Neural crest cell (in vitro differentiated cells): ENCODE measurements at regions not wholly inside any gene's neighbourhood (a gene's known extent, or its start where the extent isn't known, plus 50 kb on each side); places are given as distances from the start of the nearest gene placed in this dataset.

ENCODE experiments used
- DNase-seq: peaks from one replicate; pipeline ENCODE4 v3.0.0; 2021; ENCODE audit warnings: low read depth, mixed read lengths, low spot score
- H3K27ac Mint-ChIP-seq: one replicate; pipeline ENCODE4 v1.8.0; 2021; ENCODE audit warnings: mild to moderate bottlenecking, mixed read lengths; ENCODE audit not compliant: unreplicated experiment
- H3K27me3 Mint-ChIP-seq: 2 replicates; pipeline ENCODE4 v1.8.0; 2021; ENCODE audit warnings: low read depth, mild to moderate bottlenecking, mixed read lengths
- H3K36me3 Mint-ChIP-seq: 2 replicates; pipeline ENCODE4 v1.8.0; 2021; ENCODE audit warnings: low read depth, mild to moderate bottlenecking, mixed read lengths
- H3K4me1 Mint-ChIP-seq: 2 replicates; pipeline ENCODE4 v1.8.0; 2021; ENCODE audit warnings: mixed read lengths
- H3K4me3 Mint-ChIP-seq: one replicate; pipeline ENCODE4 v1.8.0; 2021; ENCODE audit warnings: mild to moderate bottlenecking, mixed read lengths
- H3K9me3 Mint-ChIP-seq: 2 replicates; pipeline ENCODE4 v1.8.0; 2021; ENCODE audit warnings: mixed read lengths
- CTCF ChIP-seq: fragments of 200-600 bp; sonication (generic); conservative IDR thresholded peaks from 2 replicates; pipeline ENCODE4 v1.5.0; 2021; ENCODE audit warnings: antibody characterized with exemption, mild to moderate bottlenecking

GRCh38 chr2:19472391-19472978 lies 114.1 kb upstream of the OSR1 start:
- no peak for TF ChIP-seq CTCF
- Mint-ChIP-seq H3K4me3 (no peak overlapping the region), H3K36me3 (no peaks in the 10 kb centered on the region), H3K4me1 (no peaks in the 10 kb centered on the region), H3K27ac (no peak overlapping the region), H3K27me3 (no peaks in the 10 kb centered on the region), H3K9me3 (no peaks in the 10 kb centered on the region)
- DNase-seq = no peak

GRCh38 chr2:19471491-19471890 lies 113.1 kb upstream of the OSR1 start:
- H3K27me3 Mint-ChIP-seq = peaks cover 3% of the 10 kb centered on the region

GRCh38 chr2:19465978-19466377 lies 107.6 kb upstream of the OSR1 start:
- no peak for DNase-seq
- Mint-ChIP-seq H3K27ac (no peak overlapping the region), H3K27me3 (peaks cover 3% of the 10 kb centered on the region), H3K4me3 (no peak overlapping the region), H3K4me1 (peaks cover 4% of the 10 kb centered on the region), H3K36me3 (no peaks in the 10 kb centered on the region), H3K9me3 (peaks cover 3% of the 10 kb centered on the region)
- no peak for TF ChIP-seq CTCF

More at GRCh38 chr2:19471491-19471890, 113.1 kb upstream of the OSR1 start:
- no peaks in the 10 kb centered on the region for H3K4me1 Mint-ChIP-seq
- H3K4me3 Mint-ChIP-seq = no peak overlapping the region
- H3K9me3 Mint-ChIP-seq = no peaks in the 10 kb centered on the region
- no peaks in the 10 kb centered on the region for H3K36me3 Mint-ChIP-seq
- TF ChIP-seq CTCF = no peak
- DNase-seq = no peak
- H3K27ac Mint-ChIP-seq = no peak overlapping the region

- Mint-ChIP-seq H3K4me3 (no peak overlapping the region), H3K27ac (no peak overlapping the region), H3K9me3 (peaks cover 3% of the 10 kb centered on the region), H3K36me3 (no peaks in the 10 kb centered on the region), H3K27me3 (peaks cover 1% of the 10 kb centered on the region), H3K4me1 (peaks cover 4% of the 10 kb centered on the region)
- no peak for TF ChIP-seq CTCF
- no peak for DNase-seq
Observed at GRCh38 chr2:19462256-19462645, 103.8 kb upstream of the OSR1 start.

- no peak overlapping the region for H3K4me3 Mint-ChIP-seq
- DNase-seq = no peak
- TF ChIP-seq CTCF = no peak
- H3K27me3 Mint-ChIP-seq = no peaks in the 10 kb centered on the region
- H3K36me3 Mint-ChIP-seq = no peaks in the 10 kb centered on the region
- peaks cover 4% of the 10 kb centered on the region for H3K4me1 Mint-ChIP-seq
- H3K9me3 Mint-ChIP-seq = peaks cover 3% of the 10 kb centered on the region
- no peak overlapping the region for H3K27ac Mint-ChIP-seq
Observed at GRCh38 chr2:19461504-19462255, 103.3 kb upstream of the OSR1 start.
